NCI-H2196 treated with DMSO at 0.1 percent for 48 hours (cell line): ENCODE measurements at regions not wholly inside any gene's neighbourhood (a gene's known extent, or its start where the extent isn't known, plus 50 kb on each side); places are given as distances from the start of the nearest gene placed in this dataset.

Experiments
- DNase-seq: peaks from one replicate; lab custom pipeline; 2025; ENCODE audit not compliant: unreplicated experiment; lab: John Stamatoyannopoulos, UW

DNA sequence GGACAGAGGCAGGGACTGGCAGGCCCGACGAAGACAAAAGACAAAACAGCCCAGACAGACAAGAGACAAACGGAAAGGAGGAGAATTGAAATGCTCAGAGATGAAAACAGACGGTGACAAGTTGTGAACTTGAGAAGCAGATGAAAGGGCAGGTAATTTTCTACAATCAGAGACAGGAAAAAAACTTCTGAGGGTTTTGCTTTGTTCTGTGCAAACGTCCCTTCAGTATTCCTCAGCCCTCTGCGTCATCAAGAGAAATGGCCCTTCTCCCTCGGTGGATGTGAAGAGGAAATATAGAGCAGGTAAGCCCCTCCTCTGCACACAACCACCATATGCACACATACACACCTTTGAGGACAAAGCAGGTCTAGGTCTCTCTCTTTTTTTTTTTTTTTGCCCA is 206.6 kb downstream of the UACA start:
- DNase-seq = no peak

- DNase-seq = no peak
These were observed 207.1 kb downstream of the UACA start for GRCh38 chr15:70556151-70556741.

DNA sequence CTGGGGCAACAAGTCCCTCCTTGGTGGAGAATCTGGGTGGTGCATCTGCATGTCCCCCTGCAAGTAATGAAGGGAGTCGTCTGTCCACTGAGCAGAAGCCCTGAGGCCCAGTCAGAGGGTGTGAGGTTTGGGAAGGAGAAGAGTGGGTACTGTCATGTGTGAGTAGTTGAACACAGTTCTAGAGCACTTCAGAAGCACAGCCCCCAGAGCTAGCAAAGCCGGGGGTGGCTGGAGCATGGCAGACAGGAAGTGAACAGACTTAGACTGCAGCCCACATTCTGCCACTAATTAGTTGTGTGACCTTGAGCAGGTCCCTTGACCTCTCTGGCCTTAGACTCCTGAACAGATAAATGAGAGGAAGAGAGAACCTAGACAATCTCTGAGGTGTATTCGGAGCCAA is 207.6 kb downstream of the UACA start:
- no peak for DNase-seq

DNA sequence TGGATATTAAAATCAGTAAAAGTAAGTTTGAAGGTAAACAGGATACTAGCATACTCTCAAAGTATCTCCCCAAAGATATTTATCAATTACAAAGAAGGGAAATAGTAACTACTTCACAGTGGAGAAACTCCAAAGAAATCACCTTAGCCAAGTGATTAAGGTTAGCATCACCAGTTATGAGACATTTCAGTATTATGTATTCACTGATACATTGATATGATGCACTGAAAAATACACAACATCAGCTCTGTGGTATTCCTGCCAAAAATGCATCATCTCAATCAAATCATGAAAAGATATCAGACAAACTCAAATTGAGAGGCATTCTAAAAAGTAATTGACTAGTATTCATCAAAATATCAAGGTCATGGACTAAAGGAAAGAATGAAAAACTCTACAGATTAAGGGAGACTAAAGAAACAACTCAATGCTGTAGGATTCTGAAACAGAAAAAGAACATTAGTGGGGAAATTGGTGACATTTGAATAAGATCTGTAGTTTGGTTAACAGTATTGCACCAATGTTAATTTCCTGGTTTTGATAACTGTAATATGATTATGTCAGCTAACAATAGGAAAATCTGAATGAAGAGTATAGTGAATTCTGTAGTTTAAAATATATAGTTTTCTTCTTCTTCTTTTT is 215.4 kb downstream of the UACA start:
- DNase-seq = no peak

GRCh38 chr15:70545526-70545925 is 217.8 kb downstream of the UACA start:
- no peak for DNase-seq

DNA sequence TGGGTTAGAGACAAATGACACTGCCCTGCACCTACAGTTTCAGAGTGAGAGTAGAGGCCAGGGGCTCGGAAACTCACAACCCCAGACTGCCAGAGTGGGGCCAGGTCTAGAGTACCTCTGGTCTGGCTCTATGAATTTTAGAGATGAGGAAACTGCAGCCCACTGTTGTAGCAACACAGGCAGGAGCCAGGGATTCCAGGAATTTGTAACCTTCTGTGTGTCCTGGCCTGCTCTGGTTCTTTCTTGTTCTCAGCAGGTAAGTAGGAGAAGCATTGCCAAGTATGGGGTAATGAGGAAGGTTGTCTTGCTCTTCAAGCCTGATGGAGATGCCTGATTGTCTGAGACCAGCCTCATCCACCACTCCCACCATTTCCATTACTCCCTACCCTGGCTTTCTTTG is 221.8 kb downstream of the UACA start:
- DNase-seq = no peak

- DNase-seq = no peak
These were observed 223.3 kb downstream of the UACA start for GRCh38 chr15:70539912-70540530.

DNA sequence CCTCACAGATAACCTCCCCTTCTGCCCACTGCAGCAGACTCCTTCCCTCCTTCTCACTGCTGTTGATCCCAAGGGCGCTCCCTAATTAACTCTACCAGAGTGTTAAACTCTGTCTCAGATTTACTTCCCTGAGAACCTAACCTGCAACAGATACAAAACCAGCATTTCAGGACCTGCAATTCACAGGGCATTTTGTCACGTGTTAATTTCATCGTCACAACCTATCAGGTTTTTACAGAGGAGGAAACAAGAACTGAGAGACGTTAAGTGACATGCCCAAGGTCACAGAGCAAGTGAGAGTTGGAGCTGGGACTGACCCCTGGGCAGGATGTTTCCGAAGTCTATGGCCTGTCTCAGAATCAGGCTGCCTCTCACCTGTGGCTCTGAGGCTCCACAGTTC is 223.9 kb downstream of the UACA start:
- no peak for DNase-seq

- no peak for DNase-seq
These were observed 225.1 kb downstream of the UACA start for GRCh38 chr15:70538278-70538677.

- DNase-seq = no peak
These were observed 227.4 kb downstream of the UACA start for GRCh38 chr15:70535955-70536338.

- DNase-seq = no peak
These were observed 228.0 kb downstream of the UACA start for GRCh38 chr15:70535071-70535954.

GRCh38 chr15:70533931-70534742 is 229.2 kb downstream of the UACA start:
- DNase-seq = no peak

GRCh38 chr15:70532531-70533186 is 230.7 kb downstream of the UACA start:
- no peak for DNase-seq

DNA sequence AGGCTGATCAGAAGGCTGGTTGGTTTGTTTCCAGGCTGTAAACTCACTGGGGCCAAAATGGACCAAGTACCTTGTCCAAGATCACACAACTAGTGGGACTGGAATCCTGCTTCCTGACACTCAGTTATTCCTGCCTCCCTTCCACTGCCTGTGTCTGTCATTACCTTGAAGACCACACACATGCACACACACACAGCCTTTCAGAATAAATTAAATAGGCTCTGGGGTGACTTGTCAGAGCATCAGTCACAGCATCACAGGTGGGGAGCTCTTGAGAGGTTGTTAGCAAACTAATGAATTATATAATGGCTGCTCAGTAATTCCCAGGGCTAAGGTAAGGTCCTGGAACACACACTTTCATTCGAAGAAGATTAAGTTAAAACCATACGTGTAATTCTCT is 231.8 kb downstream of the UACA start:
- DNase-seq = no peak

GRCh38 chr15:70530906-70531305 is 232.5 kb downstream of the UACA start:
- no peak for DNase-seq

GRCh38 chr15:70530503-70530902 is 232.9 kb downstream of the UACA start:
- no peak for DNase-seq

GRCh38 chr15:70530017-70530499 is 233.3 kb downstream of the UACA start:
- no peak for DNase-seq

DNA sequence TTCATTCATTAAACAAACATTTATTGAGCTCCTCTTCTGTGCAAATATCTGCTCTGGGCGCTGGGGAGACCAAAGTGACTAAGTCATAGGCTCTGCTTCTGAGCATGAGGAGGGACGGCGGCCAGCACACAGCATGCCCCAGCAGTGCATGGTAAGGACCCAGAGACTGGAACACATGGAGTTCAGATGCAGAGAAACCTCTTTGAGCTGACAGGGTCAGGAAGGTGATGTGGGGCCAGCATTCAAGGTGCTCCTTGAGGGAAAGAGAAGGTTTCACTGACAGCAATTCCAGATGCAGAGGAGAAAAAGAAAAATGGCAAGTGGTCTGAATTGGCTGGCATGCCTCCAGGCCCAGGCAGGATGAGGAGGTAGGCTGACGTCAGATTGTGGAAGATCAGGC is 234.5 kb downstream of the UACA start:
- DNase-seq = no peak

DNA sequence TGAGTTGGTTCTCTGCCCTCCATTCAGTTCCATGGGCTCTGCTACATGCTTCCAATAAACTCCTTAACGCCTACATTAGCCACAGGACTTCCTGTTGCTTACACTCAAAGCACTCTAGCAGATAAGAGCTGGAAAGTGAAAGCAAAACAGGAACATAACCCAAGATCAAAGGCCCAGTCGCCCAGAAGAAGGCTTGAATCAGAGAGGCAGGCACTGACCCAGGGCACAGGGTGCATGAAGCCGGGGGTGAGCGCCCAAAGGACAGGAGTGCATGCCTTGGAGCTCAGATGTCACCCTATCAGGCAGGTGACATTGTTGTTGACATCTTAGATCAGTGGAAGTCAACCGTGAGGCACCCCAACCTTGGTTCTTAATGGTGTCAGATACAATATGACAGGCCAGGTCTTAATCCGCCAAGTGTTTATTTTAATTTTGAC is 235.1 kb downstream of the UACA start:
- peak; percentile 60 for DNase-seq

DNA sequence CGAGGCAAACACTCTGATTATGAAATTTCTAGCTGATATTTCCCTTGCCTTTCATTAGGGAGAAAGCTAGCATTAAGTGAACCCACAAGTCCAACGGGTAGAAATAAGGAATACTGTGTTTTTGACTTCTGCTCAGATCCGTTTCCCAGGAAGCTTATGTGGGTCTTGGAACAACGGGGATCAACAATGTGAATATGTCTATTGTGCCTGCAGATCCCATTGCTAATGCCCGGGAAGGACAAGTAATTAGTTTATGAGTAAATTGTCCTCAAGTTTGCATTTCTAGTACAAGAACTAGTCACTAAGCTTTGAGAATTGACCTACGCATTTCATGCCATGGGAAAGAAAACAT is 236.4 kb downstream of the UACA start:
- no peak for DNase-seq
